ENCODE measurements at regions not wholly inside any gene's neighbourhood (a gene's known extent, or its start where the extent isn't known, plus 50 kb on each side); places are given as distances from the start of the nearest gene placed in this dataset.

DNA sequence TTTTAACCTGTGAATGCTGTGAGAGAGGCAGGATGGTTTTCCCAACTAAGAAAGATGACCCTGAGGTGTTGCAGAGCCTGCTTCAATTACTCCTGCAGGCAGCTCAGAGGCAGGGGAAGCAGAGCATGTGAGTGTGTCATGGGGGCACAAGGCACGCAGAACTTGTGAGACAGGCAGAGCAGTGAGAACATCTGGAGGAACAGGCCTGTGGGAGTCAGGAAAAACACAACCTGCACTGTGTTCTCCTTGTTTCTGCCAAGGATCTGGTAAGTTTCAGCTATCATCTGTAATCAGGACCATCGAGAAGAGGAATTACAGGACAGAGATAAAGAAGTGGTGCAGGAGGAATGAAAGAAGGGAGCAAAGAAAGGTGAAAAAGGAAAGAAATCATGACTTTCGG lies 741.8 kb upstream of the INTU start:
- TF ChIP-seq, protein P1, sequence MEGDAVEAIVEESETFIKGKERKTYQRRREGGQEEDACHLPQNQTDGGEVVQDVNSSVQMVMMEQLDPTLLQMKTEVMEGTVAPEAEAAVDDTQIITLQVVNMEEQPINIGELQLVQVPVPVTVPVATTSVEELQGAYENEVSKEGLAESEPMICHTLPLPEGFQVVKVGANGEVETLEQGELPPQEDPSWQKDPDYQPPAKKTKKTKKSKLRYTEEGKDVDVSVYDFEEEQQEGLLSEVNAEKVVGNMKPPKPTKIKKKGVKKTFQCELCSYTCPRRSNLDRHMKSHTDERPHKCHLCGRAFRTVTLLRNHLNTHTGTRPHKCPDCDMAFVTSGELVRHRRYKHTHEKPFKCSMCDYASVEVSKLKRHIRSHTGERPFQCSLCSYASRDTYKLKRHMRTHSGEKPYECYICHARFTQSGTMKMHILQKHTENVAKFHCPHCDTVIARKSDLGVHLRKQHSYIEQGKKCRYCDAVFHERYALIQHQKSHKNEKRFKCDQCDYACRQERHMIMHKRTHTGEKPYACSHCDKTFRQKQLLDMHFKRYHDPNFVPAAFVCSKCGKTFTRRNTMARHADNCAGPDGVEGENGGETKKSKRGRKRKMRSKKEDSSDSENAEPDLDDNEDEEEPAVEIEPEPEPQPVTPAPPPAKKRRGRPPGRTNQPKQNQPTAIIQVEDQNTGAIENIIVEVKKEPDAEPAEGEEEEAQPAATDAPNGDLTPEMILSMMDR (IDR thresholded peaks at IDR 0.05): no peak
- TF ChIP-seq EZH2 (IDR thresholded peaks at IDR 0.05; ENCODE audit: borderline replicate concordance, insufficient read depth, low read depth, low read length, poor library complexity, severe bottlenecking): no peak

Data from B cell (primary cell).